Astrocyte of the cerebellum (primary cell): ENCODE measurements at regions not wholly inside any gene's neighbourhood (a gene's known extent, or its start where the extent isn't known, plus 50 kb on each side); places are given as distances from the start of the nearest gene placed in this dataset.

ENCODE experiments used
- DNase-seq: peaks from one replicate; pipeline ENCODE4 v3.0.0-alpha.2; 2011; ENCODE audit warnings: low read depth
- H3K4me3 ChIP-seq: 2 replicates; pipeline ENCODE4 v1.5.1; 2011; ENCODE audit warnings: mild to moderate bottlenecking, low read depth, low read length, moderate library complexity
- CTCF ChIP-seq: IDR thresholded peaks from 2 replicates; pipeline ENCODE4 v1.5.1; 2012; ENCODE audit warnings: low read length, low read depth, moderate library complexity, mild to moderate bottlenecking; ENCODE audit errors: missing control alignments
- in situ Hi-C: cut with HindIII; loops from 2 replicates; pipeline ENCODE4 v1.10.0; 2017; ENCODE audit warnings: low sequenced_read_pairs

- in situ Hi-C loops = loop anchor here (5.0 kb wide), 1 partner anchor 50 kb away; no protein-coding TSS in a partner anchor
- DNase-seq = no peak
- H3K4me3 ChIP-seq = no peak overlapping the region
- TF ChIP-seq CTCF = no peak
Observed at GRCh38 chr2:9712263-9712662, 81.5 kb upstream of the YWHAQ start.

- TF ChIP-seq CTCF = no peak
- H3K4me3 ChIP-seq = no peak overlapping the region
- in situ Hi-C loops = loop anchor here (5.0 kb wide), 1 partner anchor 52 kb away; no protein-coding TSS in a partner anchor
- no peak for DNase-seq
Observed at GRCh38 chr2:9714630-9715214, 83.9 kb upstream of the YWHAQ start.

- H3K4me3 ChIP-seq = no peak overlapping the region
- no peak for DNase-seq
- no peak for TF ChIP-seq CTCF
- in situ Hi-C loops = no loop called here
Observed at GRCh38 chr2:9715238-9715637, 84.4 kb upstream of the YWHAQ start.

GRCh38 chr2:9717886-9718451, 87.2 kb upstream of the YWHAQ start:
- TF ChIP-seq CTCF = no peak
- in situ Hi-C loops = no loop called here

GRCh38 chr2:9720352-9721093, 89.7 kb upstream of the YWHAQ start:
- in situ Hi-C loops = no loop called here
- no peak for TF ChIP-seq CTCF
- DNase-seq = no peak
- H3K4me3 ChIP-seq = no peak overlapping the region

More at GRCh38 chr2:9717886-9718451, 87.2 kb upstream of the YWHAQ start:
- no peak overlapping the region for H3K4me3 ChIP-seq
- no peak for DNase-seq

- TF ChIP-seq CTCF = no peak
- in situ Hi-C loops = no loop called here
Observed at GRCh38 chr2:9721344-9721743, 90.5 kb upstream of the YWHAQ start.

More at GRCh38 chr2:9721344-9721743, 90.5 kb upstream of the YWHAQ start:
- no peak overlapping the region for H3K4me3 ChIP-seq
- no peak for DNase-seq
